Activated naive CD8-positive, alpha-beta T cell treated with anti-CD3 and anti-CD28 coated beads for 36 hours (primary cell): ENCODE measurements at regions not wholly inside any gene's neighbourhood (a gene's known extent, or its start where the extent isn't known, plus 50 kb on each side); places are given as distances from the start of the nearest gene placed in this dataset.
"Not testable (repeated sequence)": the region's sequence is repeated elsewhere in the genome, so short reads cannot be mapped to it uniquely, and the experiment has no call there.

Experiments
- DNase-seq: peaks from one replicate; pipeline ENCODE4 v3.0.0; 2021
- H3K27ac Mint-ChIP-seq: one replicate; pipeline ENCODE4 v1.8.0; 2022; ENCODE audit warnings: mild to moderate bottlenecking, moderate library complexity, mixed read lengths
- H3K27me3 Mint-ChIP-seq: one replicate; pipeline ENCODE4 v1.8.0; 2022; ENCODE audit warnings: mild to moderate bottlenecking, mixed read lengths
- H3K36me3 Mint-ChIP-seq: one replicate; pipeline ENCODE4 v1.8.0; 2021; ENCODE audit warnings: mild to moderate bottlenecking, mixed read lengths
- H3K4me1 Mint-ChIP-seq: one replicate; pipeline ENCODE4 v1.8.0; 2021; ENCODE audit warnings: mixed read lengths
- H3K4me3 Mint-ChIP-seq: one replicate; pipeline ENCODE4 v1.8.0; 2022; ENCODE audit warnings: mild to moderate bottlenecking, moderate library complexity, mixed read lengths
- H3K9me3 Mint-ChIP-seq: one replicate; pipeline ENCODE4 v1.8.0; 2022; ENCODE audit warnings: mixed read lengths

DNA sequence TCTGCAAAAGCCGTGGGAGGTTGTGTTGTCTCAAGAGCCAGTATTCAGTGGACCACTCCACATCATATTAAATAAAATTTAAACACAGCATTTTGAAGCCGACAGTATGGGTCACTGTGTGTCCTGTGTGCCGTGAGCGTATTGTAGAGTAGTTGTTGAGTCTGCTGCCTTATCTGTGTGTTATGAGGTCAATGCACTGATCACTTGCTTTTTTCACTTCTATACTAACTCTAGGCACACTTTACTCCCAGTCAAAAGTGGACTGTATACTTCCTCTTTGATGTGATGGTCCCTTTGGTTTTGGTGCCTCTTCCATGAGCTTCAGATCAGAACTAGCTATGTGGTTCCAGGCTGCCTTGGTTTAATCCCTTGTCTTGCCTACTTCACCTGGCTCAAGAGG lies 84.3 kb downstream of the PPIAL4A start:
- not testable (repeated sequence) for DNase-seq, H3K4me1 Mint-ChIP-seq, H3K9me3 Mint-ChIP-seq, H3K27ac Mint-ChIP-seq, H3K27me3 Mint-ChIP-seq, H3K4me3 Mint-ChIP-seq, H3K36me3 Mint-ChIP-seq

DNA sequence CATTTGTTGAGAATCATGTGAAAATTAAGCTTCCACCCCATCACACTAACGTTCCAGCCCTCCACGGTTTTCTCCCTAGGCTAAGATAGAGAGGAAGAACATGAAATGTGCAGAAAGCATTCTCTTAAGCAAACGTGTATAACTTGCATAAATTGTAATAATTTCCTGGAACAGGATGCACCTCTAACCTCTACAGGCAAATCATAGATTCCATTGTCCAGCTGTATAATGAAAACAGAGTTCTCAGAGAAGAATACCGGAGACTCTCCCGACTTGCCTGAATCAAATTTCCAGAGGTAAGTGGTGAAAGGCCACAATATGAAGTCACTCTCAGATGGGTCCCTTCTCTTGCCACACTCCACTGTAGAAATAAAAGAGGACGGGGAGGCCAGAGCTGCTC lies 87.7 kb downstream of the PPIAL4A start:
- H3K36me3 Mint-ChIP-seq, H3K4me1 Mint-ChIP-seq, H3K9me3 Mint-ChIP-seq: not testable (repeated sequence)

DNA sequence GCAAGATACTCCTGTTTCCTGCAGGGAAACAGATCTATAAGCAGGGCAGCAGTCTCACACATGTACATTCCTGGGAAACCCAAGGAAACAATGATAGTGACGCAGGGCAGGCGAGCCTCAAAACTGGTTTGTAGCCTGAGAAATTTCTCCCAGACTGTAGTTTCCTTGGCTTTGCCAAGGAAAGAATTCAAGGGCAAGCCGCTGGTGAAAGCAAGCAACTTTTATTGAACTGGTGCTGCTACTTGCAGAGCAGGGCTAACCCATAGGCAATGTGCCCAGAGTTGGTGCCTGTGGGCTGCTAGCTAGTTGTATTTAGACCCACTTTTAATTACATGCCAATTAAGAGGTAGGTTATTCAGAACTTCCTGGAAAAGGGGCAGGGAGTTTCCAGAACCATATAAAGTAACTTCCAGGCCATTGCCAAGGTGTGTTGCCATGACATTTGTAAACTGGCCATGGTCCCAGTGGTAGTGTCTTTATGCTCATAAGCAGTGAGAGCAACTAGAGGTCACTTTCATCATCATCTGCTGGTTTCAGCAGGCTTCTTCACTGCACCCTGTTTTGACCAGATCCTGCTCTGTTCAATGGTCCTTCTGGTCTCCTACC lies 92.0 kb downstream of the PPIAL4A start:
- not testable (repeated sequence) for H3K27ac Mint-ChIP-seq, H3K4me3 Mint-ChIP-seq, H3K27me3 Mint-ChIP-seq, H3K9me3 Mint-ChIP-seq, H3K4me1 Mint-ChIP-seq, H3K36me3 Mint-ChIP-seq, DNase-seq

More for the DNA sequence above, 87.7 kb downstream of the PPIAL4A start:
- H3K27ac Mint-ChIP-seq, H3K27me3 Mint-ChIP-seq, DNase-seq, H3K4me3 Mint-ChIP-seq: not testable (repeated sequence)

DNA sequence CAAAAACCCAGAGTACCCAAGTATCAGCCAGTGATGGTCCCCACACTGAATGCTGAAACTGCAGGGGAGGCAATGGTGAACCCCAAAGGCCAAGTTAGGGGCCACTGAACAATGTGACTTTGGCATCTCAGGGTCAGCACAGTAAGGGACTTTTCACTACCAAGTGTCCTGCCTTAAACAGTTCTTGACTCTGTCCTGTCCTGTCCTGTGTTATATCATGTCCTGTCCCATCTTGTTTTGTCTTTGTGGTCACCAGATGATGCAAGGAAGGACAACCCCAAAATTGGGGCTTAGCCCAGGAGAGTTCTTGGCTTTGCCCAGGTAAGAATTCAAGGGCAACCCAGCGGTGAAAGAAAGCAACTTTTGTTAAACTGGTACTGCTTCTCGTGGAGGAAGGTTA lies 105.0 kb downstream of the PPIAL4A start:
- not testable (repeated sequence) for H3K36me3 Mint-ChIP-seq, H3K4me1 Mint-ChIP-seq, H3K4me3 Mint-ChIP-seq, H3K27ac Mint-ChIP-seq, H3K27me3 Mint-ChIP-seq, H3K9me3 Mint-ChIP-seq, DNase-seq

DNA sequence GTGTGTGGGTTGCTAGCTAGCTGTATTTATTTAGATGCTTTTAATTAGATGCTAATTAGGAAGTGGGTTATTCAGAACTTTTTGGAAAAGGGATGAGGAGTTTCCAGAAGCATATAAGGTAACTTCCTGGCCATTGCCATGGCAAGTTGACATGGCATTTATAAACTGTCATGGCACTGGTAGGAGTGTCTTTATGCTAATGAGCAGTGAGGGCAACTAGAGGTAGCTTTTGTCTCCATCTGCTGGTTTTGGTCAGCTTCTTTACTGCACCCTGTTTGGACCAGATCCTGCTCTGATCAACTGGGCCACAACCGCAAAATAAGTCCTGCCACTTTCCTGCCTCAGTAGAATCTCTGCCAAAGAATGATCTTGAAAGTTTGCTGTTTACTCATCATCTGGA lies 105.5 kb downstream of the PPIAL4A start:
- not testable (repeated sequence) for H3K27me3 Mint-ChIP-seq, DNase-seq, H3K36me3 Mint-ChIP-seq, H3K9me3 Mint-ChIP-seq, H3K4me1 Mint-ChIP-seq, H3K4me3 Mint-ChIP-seq, H3K27ac Mint-ChIP-seq

DNA sequence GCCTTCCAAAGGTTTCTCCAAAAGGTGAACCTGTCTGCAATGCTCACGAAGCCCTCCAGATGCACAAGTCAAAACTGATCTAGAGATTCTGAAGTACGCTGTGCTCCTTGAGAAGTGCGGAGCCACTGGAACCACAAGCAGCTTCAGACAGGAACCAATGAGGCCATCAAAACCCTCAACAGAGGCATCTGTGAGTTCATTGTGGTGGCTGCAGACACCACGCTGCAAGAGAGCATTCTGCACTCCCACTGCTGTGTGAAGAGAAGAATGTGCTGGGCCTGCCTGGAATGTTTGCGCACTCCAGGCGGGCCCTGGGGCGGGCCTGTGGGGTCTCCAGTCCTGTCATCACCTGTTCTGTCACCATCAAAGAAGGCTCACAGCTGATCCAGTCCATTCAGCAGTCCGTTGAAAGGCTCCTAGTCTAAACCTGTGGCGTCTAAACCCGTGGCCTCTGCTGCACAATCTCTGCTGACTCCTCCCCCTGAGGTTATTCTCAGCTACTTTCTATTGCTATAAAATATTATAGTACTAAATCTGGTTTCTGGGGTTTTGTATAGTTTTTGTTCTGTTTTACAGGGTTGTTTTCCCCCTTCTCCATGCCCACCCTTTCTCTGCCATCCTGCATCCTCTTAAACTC lies 111.6 kb downstream of the PPIAL4A start:
- H3K27me3 Mint-ChIP-seq, H3K4me1 Mint-ChIP-seq, H3K9me3 Mint-ChIP-seq, DNase-seq, H3K36me3 Mint-ChIP-seq, H3K27ac Mint-ChIP-seq, H3K4me3 Mint-ChIP-seq: not testable (repeated sequence)

DNA sequence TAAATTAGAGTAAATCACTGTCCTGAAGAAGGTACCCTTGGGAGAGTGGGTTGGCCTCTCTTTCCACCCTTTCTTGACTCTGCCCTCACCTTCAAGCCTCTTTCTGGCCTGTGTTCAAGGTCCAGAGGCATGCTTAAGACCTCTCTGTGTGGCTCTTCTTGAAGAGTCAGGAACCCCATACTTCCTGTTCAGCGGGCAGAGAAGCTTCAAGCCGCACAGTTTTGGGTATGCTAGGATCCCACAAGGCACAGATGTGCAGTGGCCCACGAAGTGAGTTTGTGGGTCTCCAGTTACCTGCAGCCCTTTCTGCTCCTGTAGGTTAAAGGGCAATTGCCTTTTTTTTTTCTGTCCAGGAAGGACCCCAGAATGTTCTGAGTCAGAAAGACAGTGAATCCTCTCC lies 113.7 kb downstream of the PPIAL4A start:
- not testable (repeated sequence) for H3K36me3 Mint-ChIP-seq, H3K9me3 Mint-ChIP-seq, H3K27me3 Mint-ChIP-seq, H3K4me1 Mint-ChIP-seq, H3K4me3 Mint-ChIP-seq, H3K27ac Mint-ChIP-seq, DNase-seq

DNA sequence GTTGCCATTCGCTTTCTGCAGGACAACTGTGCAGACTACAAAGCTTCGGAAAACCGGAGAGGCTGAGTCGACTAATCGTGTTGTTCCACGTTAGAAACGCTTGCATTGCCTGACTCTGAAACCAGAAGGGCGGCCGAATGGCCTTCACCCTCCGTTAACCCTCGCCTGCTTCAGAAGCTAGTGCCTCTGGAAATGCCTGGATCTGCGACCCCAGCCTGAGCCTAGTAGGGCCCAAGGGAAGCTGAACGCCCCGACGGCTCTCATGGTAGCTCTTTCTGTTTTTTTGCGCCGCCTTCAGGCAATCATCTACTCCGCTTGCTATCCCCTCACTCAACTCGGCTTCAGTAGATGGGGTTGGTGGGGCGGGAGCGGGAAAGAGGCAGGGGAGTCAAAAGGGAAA lies 117.3 kb downstream of the PPIAL4A start:
- H3K27ac Mint-ChIP-seq, H3K27me3 Mint-ChIP-seq, DNase-seq, H3K9me3 Mint-ChIP-seq, H3K36me3 Mint-ChIP-seq, H3K4me3 Mint-ChIP-seq, H3K4me1 Mint-ChIP-seq: not testable (repeated sequence)

DNA sequence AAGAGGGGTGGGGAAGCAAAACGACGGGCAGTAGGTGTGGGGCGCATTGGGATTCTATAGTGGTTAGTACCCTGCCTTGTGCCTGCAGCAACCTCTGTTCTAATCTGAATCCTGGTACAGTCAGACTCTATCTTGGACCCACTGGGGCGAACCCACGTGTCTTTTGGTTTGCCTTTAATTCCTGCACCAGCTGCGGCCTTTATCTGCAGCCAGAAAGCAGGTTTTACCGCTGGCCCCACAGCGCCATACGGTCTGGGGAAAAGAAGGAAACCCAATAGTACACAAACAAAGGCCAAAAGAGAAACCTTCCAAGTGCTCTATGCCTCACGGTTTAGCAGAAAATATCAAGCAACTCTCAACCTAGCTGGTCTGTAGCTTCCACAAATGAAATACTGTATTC lies 118.2 kb downstream of the PPIAL4A start:
- not testable (repeated sequence) for DNase-seq, H3K36me3 Mint-ChIP-seq, H3K9me3 Mint-ChIP-seq, H3K27ac Mint-ChIP-seq, H3K4me1 Mint-ChIP-seq, H3K27me3 Mint-ChIP-seq
- H3K4me3 Mint-ChIP-seq = peak overlapping the region; percentile 57

DNA sequence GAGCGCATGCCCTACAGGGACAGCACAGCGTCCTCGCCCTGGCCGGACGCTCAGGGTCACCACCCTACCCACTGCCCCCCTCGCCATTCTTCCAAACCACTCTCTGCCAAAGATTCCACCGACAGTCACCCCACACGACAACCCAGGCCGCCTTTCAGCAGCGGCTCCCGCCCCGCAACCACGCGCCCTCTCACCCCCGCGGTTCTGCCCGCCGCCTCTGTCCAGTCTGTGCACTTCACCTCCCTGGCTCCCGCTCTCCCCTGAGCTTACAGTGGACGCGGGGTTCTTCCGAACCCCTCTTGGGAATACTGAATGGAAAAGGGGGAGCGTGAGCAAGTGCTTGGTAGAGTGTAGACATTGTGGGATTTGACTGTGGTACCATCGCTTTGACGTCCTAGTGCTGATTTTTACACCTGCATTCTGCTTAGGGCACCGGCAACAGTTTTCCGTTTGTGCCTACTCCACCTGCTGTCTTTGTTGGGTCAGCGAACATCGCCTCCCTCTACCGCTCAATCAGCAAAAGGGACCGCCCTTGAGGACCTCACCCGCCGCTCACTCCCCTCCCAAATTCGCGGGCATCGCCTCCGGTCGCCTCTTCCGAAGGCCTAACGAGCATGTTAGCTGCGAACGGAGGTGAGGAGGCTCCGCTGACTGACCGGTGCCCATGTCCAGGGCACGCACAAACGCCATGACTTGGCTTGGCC lies 119.1 kb downstream of the PPIAL4A start:
- DNase-seq = peak; percentile 14
- H3K4me3 Mint-ChIP-seq = peak overlapping the region; percentile 63
- not testable (repeated sequence) for H3K36me3 Mint-ChIP-seq, H3K9me3 Mint-ChIP-seq, H3K4me1 Mint-ChIP-seq, H3K27me3 Mint-ChIP-seq, H3K27ac Mint-ChIP-seq

DNA sequence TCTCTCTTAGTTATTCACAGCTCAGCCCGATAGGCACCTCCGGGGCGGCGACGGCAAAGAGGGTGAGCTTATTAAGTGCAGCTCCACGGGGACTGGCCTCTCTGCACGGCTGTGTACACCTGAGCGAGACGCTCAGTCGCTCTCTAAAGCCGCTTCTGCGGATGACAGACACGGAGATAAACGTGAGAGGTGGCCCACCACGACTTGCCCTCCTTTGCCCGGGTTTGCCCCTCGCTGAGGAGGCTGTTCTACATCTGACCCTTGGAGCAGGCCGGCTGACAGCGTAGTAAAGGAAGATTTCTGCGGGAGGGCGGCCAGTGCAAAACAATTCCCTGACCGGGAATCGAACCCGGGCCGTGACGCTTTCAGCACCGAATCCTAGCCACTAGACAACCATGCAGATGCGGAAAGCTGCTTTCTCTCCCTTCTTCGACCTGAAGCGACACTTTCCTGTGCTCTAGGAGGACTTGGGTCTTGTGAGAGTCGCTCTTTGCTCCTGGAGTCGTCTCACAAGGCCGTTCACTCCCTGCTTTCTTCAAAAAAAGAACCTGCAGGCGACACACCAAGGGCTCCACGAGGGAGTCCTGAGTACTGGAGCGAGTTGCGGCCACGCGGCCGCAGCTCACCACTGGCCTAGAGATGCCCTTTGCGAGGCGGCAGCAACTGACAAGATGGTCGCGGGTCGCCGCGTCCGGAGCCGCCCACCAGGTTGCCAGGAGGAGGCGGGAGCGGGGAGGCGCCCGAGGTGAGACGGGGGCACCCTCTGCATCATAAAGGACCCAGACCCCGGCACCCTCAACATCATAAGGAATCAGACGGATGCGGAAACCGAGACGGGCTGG lies 119.9 kb downstream of the PPIAL4A start:
- H3K27me3 Mint-ChIP-seq, H3K36me3 Mint-ChIP-seq, H3K9me3 Mint-ChIP-seq, H3K4me1 Mint-ChIP-seq, H3K27ac Mint-ChIP-seq: not testable (repeated sequence)
- DNase-seq = peak; percentile 37
- peak overlapping the region; percentile 58 for H3K4me3 Mint-ChIP-seq

DNA sequence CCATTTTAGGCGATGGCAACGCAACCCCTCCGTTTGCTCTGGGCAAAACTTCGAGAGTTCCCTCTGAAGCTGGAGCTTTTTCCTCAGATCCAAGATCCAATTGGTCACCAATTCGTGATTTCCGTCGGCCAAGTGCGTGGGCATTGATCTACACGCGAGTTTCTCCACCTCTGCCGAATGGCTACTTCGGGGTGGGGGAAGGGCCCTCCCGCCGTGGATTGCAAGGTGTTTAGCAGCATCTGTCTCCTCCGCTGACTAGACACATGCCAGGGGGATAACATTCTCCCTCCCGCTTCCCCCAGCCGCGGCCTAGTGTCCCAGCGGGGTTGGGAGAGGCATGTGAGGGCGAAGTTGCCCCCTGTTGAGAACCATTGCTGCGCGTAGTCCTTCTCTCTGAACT lies 120.6 kb downstream of the PPIAL4A start:
- not testable (repeated sequence) for DNase-seq, H3K27ac Mint-ChIP-seq, H3K27me3 Mint-ChIP-seq, H3K4me1 Mint-ChIP-seq, H3K4me3 Mint-ChIP-seq, H3K9me3 Mint-ChIP-seq, H3K36me3 Mint-ChIP-seq

DNA sequence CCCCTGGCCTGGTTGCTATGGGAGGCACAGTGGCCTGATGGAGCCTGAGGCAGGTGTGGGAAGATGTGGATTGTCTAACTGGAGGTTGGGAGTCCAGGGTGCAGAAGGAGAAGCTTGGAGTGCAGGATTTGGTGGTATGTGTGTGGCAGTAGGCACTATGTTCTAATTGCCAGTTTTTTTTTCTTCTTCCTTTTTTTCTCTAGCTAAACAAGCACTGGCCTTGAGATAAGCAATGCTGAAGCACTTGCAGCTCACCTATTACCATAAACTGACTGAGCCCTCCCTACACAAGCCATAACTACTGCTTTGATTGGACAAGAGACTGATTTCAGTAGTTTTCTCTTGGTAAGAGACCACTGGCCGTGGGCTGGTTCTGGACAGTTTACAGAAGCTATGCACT lies 123.6 kb downstream of the PPIAL4A start:
- H3K27ac Mint-ChIP-seq, H3K9me3 Mint-ChIP-seq, DNase-seq, H3K36me3 Mint-ChIP-seq, H3K4me3 Mint-ChIP-seq, H3K4me1 Mint-ChIP-seq, H3K27me3 Mint-ChIP-seq: not testable (repeated sequence)

DNA sequence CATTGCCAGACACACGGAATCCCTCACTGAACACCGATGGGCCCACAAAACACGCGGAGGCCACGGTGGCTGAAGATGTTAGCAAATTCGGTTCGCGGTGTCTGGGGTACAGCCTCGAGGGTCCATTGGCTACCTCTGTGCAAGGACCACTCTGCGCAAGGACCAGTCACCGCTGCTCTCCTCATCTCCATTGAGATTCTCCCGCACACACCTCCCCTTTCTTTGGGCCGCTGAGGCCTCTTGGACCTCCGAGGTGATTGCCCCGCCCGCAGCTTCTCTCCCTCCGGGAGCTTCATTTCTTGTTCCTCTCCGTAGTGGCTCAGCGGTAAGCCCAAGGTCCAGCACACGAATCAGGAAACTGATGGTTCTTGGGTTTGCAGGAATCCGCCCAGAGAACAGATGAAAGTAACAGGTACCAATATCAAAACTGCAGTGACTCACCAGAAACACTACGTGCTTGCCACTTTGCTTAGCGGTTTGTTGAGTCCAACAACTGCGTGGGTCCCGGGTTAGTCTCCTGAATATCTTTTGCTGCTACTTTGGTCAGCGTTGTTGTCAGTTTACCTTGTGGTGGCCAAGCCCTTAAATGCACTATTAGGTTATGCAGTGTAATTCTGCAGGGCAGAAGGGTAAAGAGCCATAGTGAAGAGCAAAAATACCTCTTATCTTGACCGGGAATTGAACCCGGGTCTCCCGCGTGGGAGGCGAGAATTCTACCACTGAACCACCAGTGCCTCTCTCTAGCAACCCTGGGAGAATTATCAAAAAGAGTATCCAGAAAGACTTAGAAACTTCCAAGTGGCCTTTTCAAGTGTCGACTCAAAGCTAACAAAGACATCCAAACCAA lies 126.8 kb downstream of the PPIAL4A start:
- Mint-ChIP-seq H3K4me3 (peak overlapping the region; percentile 58), H3K27ac (peak overlapping the region; percentile 84)

More for the DNA sequence above, 126.8 kb downstream of the PPIAL4A start:
- H3K36me3 Mint-ChIP-seq, H3K9me3 Mint-ChIP-seq, H3K4me1 Mint-ChIP-seq, H3K27me3 Mint-ChIP-seq: not testable (repeated sequence)
- peak; percentile 26 for DNase-seq
